Neuronal stem cell (in vitro differentiated cells): ENCODE measurements at regions not wholly inside any gene's neighbourhood (a gene's known extent, or its start where the extent isn't known, plus 50 kb on each side); places are given as distances from the start of the nearest gene placed in this dataset.
"Not testable (repeated sequence)": the region's sequence is repeated elsewhere in the genome, so short reads cannot be mapped to it uniquely, and the experiment has no call there.

Experiments
- DNase-seq: peaks from one replicate; pipeline ENCODE4 v3.0.0-alpha.2; 2013; ENCODE audit warnings: low spot score
- H2AFZ ChIP-seq: one replicate; pipeline ENCODE4 v1.6.1; 2013; ENCODE audit warnings: mild to moderate bottlenecking, low read length, inconsistent platforms
- H2AK5ac ChIP-seq: 2 replicates; pipeline ENCODE4 v1.6.1; 2013; ENCODE audit warnings: low read depth, mild to moderate bottlenecking, inconsistent platforms, low read length, moderate library complexity, mixed read lengths
- H2BK120ac ChIP-seq: 2 replicates; pipeline ENCODE4 v1.6.1; 2013; ENCODE audit warnings: low read depth, mild to moderate bottlenecking, inconsistent platforms, low read length, moderate library complexity, mixed read lengths
- H2BK12ac ChIP-seq: one replicate; pipeline ENCODE4 v1.6.1; 2013; ENCODE audit warnings: low read length, inconsistent platforms
- H2BK15ac ChIP-seq: 2 replicates; pipeline ENCODE4 v1.6.1; 2013; ENCODE audit warnings: mild to moderate bottlenecking, low read length, inconsistent platforms, mixed read lengths
- H2BK5ac ChIP-seq: one replicate; pipeline ENCODE4 v1.6.1; 2013; ENCODE audit warnings: inconsistent platforms, mild to moderate bottlenecking, low read length, moderate library complexity
- H3K14ac ChIP-seq: one replicate; pipeline ENCODE4 v1.6.1; 2013; ENCODE audit warnings: low read length, inconsistent platforms
- H3K18ac ChIP-seq: 2 replicates; pipeline ENCODE4 v1.6.1; 2013; ENCODE audit warnings: low read length, inconsistent platforms
- H3K23ac ChIP-seq: 2 replicates; pipeline ENCODE4 v1.6.1; 2013; ENCODE audit warnings: low read depth, mild to moderate bottlenecking, mixed read lengths, low read length, inconsistent platforms; ENCODE audit not compliant: poor library complexity
- H3K27ac ChIP-seq: replicated peaks from 3 replicates; pipeline ENCODE4 v1.5.1; 2013; ENCODE audit warnings: low read length, inconsistent platforms
- H3K27me3 ChIP-seq, 3 experiments: 2 replicates each; pipeline ENCODE4 v1.6.1; 2013; ENCODE audit warnings: low read length in 3 of 3, mild to moderate bottlenecking in 2 of 3, inconsistent platforms in 1 of 3, low read depth in 1 of 3, mixed read lengths in 1 of 3, moderate library complexity in 1 of 3; ENCODE audit not compliant: control insufficient read depth in 3 of 3, insufficient read depth in 3 of 3
- H3K36me3 ChIP-seq, 2 donors: replicated peaks in 1 of 2; 2 replicates each; pipeline ENCODE4 v1.6.1; 2013; ENCODE audit warnings: low read length in 2 of 2; ENCODE audit not compliant: control insufficient read depth in 2 of 2, insufficient read depth in 2 of 2
- H3K4ac ChIP-seq: 2 replicates; pipeline ENCODE4 v1.6.1; 2013; ENCODE audit warnings: inconsistent platforms, mild to moderate bottlenecking, low read length, moderate library complexity
- H3K4me1 ChIP-seq, 2 donors: 1 replicate in 1 of 2; 2 replicates in 1 of 2; pipeline ENCODE4 v1.6.1; 2013; ENCODE audit warnings: low read length in 2 of 2, low read depth in 1 of 2; ENCODE audit not compliant: control insufficient read depth in 2 of 2, insufficient read depth in 1 of 2
- H3K4me2 ChIP-seq: one replicate; pipeline ENCODE4 v1.6.1; 2013; ENCODE audit warnings: mild to moderate bottlenecking, low read length, inconsistent platforms; ENCODE audit not compliant: insufficient read depth, poor library complexity, severe bottlenecking
- H3K4me3 ChIP-seq, 2 donors: 2 replicates each; pipeline ENCODE4 v1.5.1; 2013; ENCODE audit warnings: low read length in 2 of 2, mild to moderate bottlenecking in 2 of 2, inconsistent platforms in 1 of 2, moderate library complexity in 1 of 2
- H3K79me1 ChIP-seq: one replicate; pipeline ENCODE4 v1.6.1; 2013; ENCODE audit warnings: low read depth, mild to moderate bottlenecking, inconsistent platforms, low read length, moderate library complexity
- H3K9ac ChIP-seq: one replicate; pipeline ENCODE4 v1.6.1; 2013; ENCODE audit warnings: mild to moderate bottlenecking, low read depth, low read length, inconsistent platforms; ENCODE audit not compliant: poor library complexity
- H3K9me3 ChIP-seq, 2 donors: replicated peaks in 1 of 2; 2 replicates each; pipeline versions ENCODE3 to v1.6.1; 2013; ENCODE audit warnings: low read length in 2 of 2, mild to moderate bottlenecking in 2 of 2, inconsistent platforms in 1 of 2, low read depth in 1 of 2, mixed read lengths in 1 of 2, moderate library complexity in 1 of 2; ENCODE audit not compliant: control insufficient read depth in 2 of 2, insufficient read depth in 1 of 2
- H4K8ac ChIP-seq: one replicate; pipeline ENCODE4 v1.6.1; 2013; ENCODE audit warnings: low read depth, mild to moderate bottlenecking, inconsistent platforms, low read length, moderate library complexity
- H4K91ac ChIP-seq: one replicate; pipeline ENCODE4 v1.6.1; 2013; ENCODE audit warnings: low read length, low read depth, mild to moderate bottlenecking, inconsistent platforms; ENCODE audit not compliant: poor library complexity
- WGBS, 2 donors: extraction: QIAGEN DNeasy Blood & Tissue Kit; methylation state at CpG; one replicate each; pipeline ENCODE4 v1.1.7; 2013; ENCODE audit warnings: missing lambda C conversion rate in 2 of 2, mixed read lengths in 1 of 2; ENCODE audit not compliant: insufficient read length in 2 of 2, insufficient replicate concordance in 1 of 2; ENCODE audit errors: extremely low coverage in 2 of 2; 5-methylcytosine and 5-hydroxymethylcytosine counted together

- not testable (repeated sequence) for DNase-seq, H2BK15ac ChIP-seq, H2AK5ac ChIP-seq, H3K23ac ChIP-seq, H3K27me3 ChIP-seq, H3K36me3 ChIP-seq, H3K4me1 ChIP-seq, H2BK12ac ChIP-seq, H3K4ac ChIP-seq, H3K18ac ChIP-seq, H4K91ac ChIP-seq, H2AFZ ChIP-seq, H4K8ac ChIP-seq, H3K27ac ChIP-seq, H3K9me3 ChIP-seq, H2BK120ac ChIP-seq, H3K14ac ChIP-seq, H3K4me3 ChIP-seq, H3K4me2 ChIP-seq, H2BK5ac ChIP-seq, H3K9ac ChIP-seq, H3K79me1 ChIP-seq
- WGBS, 2 donors, result no CpG with 5 or more reads among the region's 31 CpGs
Observed at GRCh38 chr2:225229346-225229745, 170.2 kb upstream of the NYAP2 start.

- H2AFZ ChIP-seq, result no peak overlapping the region
- no peaks in the 10 kb centered on the region for H3K4me1 ChIP-seq
- no peaks in the 10 kb centered on the region for H3K27me3 ChIP-seq
- H4K91ac ChIP-seq, result no peak overlapping the region
- H3K14ac ChIP-seq, result no peak overlapping the region
- no peak overlapping the region for H2BK12ac ChIP-seq
- H3K9me3 ChIP-seq, result no peaks in the 10 kb centered on the region
- no peak overlapping the region for H3K4me2 ChIP-seq
- H3K4me3 ChIP-seq, result no peak overlapping the region
- no peak overlapping the region for H3K27ac ChIP-seq
- no peaks in the 10 kb centered on the region for H3K36me3 ChIP-seq
- no peak overlapping the region for H3K9ac ChIP-seq
- DNase-seq, result no peak
- no peak overlapping the region for H3K18ac ChIP-seq
- H3K4ac ChIP-seq, result no peak overlapping the region
- H2BK15ac ChIP-seq, result no peak overlapping the region
- H2BK120ac ChIP-seq, result no peak overlapping the region
- no peak overlapping the region for H4K8ac ChIP-seq
- H3K79me1 ChIP-seq, result no peaks in the 10 kb centered on the region
- WGBS, 2 donors, result no CpG with 5 or more reads among the region's 4 CpGs
- H3K23ac ChIP-seq, result no peak overlapping the region
- H2AK5ac ChIP-seq, result no peak overlapping the region
- H2BK5ac ChIP-seq, result no peak overlapping the region
Observed at GRCh38 chr2:225226441-225226840, 173.1 kb upstream of the NYAP2 start.

- no peaks in the 10 kb centered on the region for H3K27me3 ChIP-seq
- H3K4me2 ChIP-seq, result no peak overlapping the region
- H2BK12ac ChIP-seq, result no peak overlapping the region
- H2BK15ac ChIP-seq, result no peak overlapping the region
- no peak overlapping the region for H3K23ac ChIP-seq
- H3K9ac ChIP-seq, result no peak overlapping the region
- H3K36me3 ChIP-seq, result no peaks in the 10 kb centered on the region
- no peak overlapping the region for H2BK120ac ChIP-seq
- no peak overlapping the region for H3K14ac ChIP-seq
- no peaks in the 10 kb centered on the region for H3K9me3 ChIP-seq
- H4K91ac ChIP-seq, result no peak overlapping the region
- no peak overlapping the region for H2AFZ ChIP-seq
- no peak overlapping the region for H2BK5ac ChIP-seq
- no peak for DNase-seq
- H3K4me1 ChIP-seq, result no peaks in the 10 kb centered on the region
- no peak overlapping the region for H4K8ac ChIP-seq
- no peak overlapping the region for H3K18ac ChIP-seq
- no peaks in the 10 kb centered on the region for H3K79me1 ChIP-seq
- no peak overlapping the region for H3K4me3 ChIP-seq
- no peak overlapping the region for H3K27ac ChIP-seq
- no peak overlapping the region for H3K4ac ChIP-seq
- H2AK5ac ChIP-seq, result no peak overlapping the region
Observed at GRCh38 chr2:225223301-225223700, 176.2 kb upstream of the NYAP2 start.

DNA sequence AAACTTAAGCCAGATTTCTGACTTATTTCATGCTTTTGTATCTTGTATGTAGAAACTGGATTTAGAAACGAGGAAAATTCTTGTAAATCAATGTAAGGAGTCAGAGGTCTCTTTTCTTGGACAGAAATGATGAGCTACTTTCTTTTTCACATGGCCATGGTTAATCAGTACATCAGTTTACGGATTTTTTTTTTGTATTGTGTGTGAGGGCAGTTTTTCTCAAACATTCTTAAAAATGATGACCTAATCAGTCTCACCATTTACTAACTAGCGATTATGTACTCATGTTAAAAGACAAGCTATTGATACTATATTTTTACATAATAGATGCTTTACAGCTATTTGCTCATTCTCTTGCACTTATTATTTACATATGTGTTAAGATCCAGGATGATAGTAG is 165.2 kb upstream of the DOCK10 start:
- Histone ChIP-seq H3K79me1 (no peaks in the 10 kb centered on the region), H3K23ac (no peak overlapping the region), H3K9ac (no peak overlapping the region), H4K91ac (no peak overlapping the region), H2BK15ac (no peak overlapping the region), H2AK5ac (no peak overlapping the region), H3K4ac (no peak overlapping the region), H3K4me2 (no peak overlapping the region), H3K14ac (no peak overlapping the region), H3K18ac (no peak overlapping the region), H3K4me3 (no peak overlapping the region), H3K4me1 (no peaks in the 10 kb centered on the region), H3K27me3 (no peaks in the 10 kb centered on the region), H3K36me3 (no peaks in the 10 kb centered on the region), H2AFZ (no peak overlapping the region), H2BK5ac (no peak overlapping the region), H3K27ac (no peak overlapping the region), H2BK120ac (no peak overlapping the region), H2BK12ac (no peak overlapping the region), H3K9me3 (no peaks in the 10 kb centered on the region), H4K8ac (no peak overlapping the region)
- no peak for DNase-seq
- no CpG with 5 or more reads among the region's 3 CpGs for WGBS, 2 donors
